ENCODE measurements at regions not wholly inside any gene's neighbourhood (a gene's known extent, or its start where the extent isn't known, plus 50 kb on each side); places are given as distances from the start of the nearest gene placed in this dataset.

- CTCF ChIA-PET: no interaction called here
- TF ChIP-seq CTCF (IDR thresholded peaks at IDR 0.05): no peak
Measured at GRCh38 chr10:29838539-29838938, 203.8 kb upstream of the SVIL start.

DNA sequence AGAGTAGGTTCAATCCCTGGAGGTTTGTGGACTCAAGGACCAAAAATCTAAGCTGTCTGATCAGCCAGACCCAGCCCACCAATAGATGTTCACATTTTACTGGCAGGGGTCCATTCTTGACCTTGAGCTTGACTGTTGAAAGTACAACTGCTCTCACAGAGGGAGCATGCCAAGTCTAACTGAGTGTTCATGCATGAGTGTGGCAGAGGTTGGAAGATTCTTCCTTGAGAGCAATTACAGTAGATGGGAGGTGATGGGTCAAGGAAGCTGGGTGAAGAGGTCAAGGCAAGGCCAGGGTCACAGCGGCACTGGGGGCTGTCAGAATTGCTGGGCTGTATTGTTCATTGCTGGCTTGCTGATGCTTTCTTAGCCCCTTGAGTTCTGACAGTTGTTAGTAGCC lies 202.8 kb upstream of the SVIL start:
- no peaks in the 10 kb centered on the region for H3K27me3 Mint-ChIP-seq
- no peak for TF ChIP-seq CTCF (IDR thresholded peaks at IDR 0.05)
- no peak for DNase-seq
- ChIA-PET CTCF (no interaction called here), POLR2A (no interaction called here)
- no peak overlapping the region for H3K27ac Mint-ChIP-seq
- no peaks in the 10 kb centered on the region for H3K4me1 Mint-ChIP-seq
- H3K36me3 Mint-ChIP-seq (ENCODE audit: low read depth): no peaks in the 10 kb centered on the region
- H3K9me3 Mint-ChIP-seq: no peaks in the 10 kb centered on the region
- ATAC-seq (ENCODE audit: low read depth): no peak
- intact Hi-C loops (cut with micrococcal nuclease): no loop called here
- H3K4me3 Mint-ChIP-seq: no peak overlapping the region

More at GRCh38 chr10:29838539-29838938, 203.8 kb upstream of the SVIL start:
- Mint-ChIP-seq H3K27me3 (no peaks in the 10 kb centered on the region), H3K27ac (no peak overlapping the region), H3K4me1 (no peaks in the 10 kb centered on the region), H3K4me3 (no peak overlapping the region), H3K9me3 (no peaks in the 10 kb centered on the region), H3K36me3 (ENCODE audit: low read depth) (no peaks in the 10 kb centered on the region)
- no peak for DNase-seq
- no peak for ATAC-seq (ENCODE audit: low read depth)
- intact Hi-C loops (cut with micrococcal nuclease): no loop called here
- POLR2A ChIA-PET: no interaction called here

GRCh38 chr10:29836396-29836795 lies 201.6 kb upstream of the SVIL start:
- no peak overlapping the region for H3K27ac Mint-ChIP-seq
- ChIA-PET CTCF (no interaction called here), POLR2A (no interaction called here)
- no peaks in the 10 kb centered on the region for H3K27me3 Mint-ChIP-seq
- ATAC-seq (ENCODE audit: low read depth) (no peak), DNase-seq (no peak)
- intact Hi-C loops (cut with micrococcal nuclease): no loop called here
- H3K4me1 Mint-ChIP-seq: no peaks in the 10 kb centered on the region
- H3K4me3 Mint-ChIP-seq: no peak overlapping the region
- no peak for TF ChIP-seq CTCF (IDR thresholded peaks at IDR 0.05)
- no peaks in the 10 kb centered on the region for H3K9me3 Mint-ChIP-seq
- H3K36me3 Mint-ChIP-seq (ENCODE audit: low read depth): no peaks in the 10 kb centered on the region

- ChIA-PET CTCF (no interaction called here), POLR2A (no interaction called here)
- no peaks in the 10 kb centered on the region for H3K36me3 Mint-ChIP-seq (ENCODE audit: low read depth)
- H3K4me1 Mint-ChIP-seq: no peaks in the 10 kb centered on the region
- intact Hi-C loops (cut with micrococcal nuclease): no loop called here
- no peak overlapping the region for H3K27ac Mint-ChIP-seq
- TF ChIP-seq CTCF (IDR thresholded peaks at IDR 0.05): no peak
- ATAC-seq (ENCODE audit: low read depth) (no peak), DNase-seq (no peak)
- H3K4me3 Mint-ChIP-seq: no peak overlapping the region
- H3K27me3 Mint-ChIP-seq: no peaks in the 10 kb centered on the region
- H3K9me3 Mint-ChIP-seq: no peaks in the 10 kb centered on the region
Measured at GRCh38 chr10:29835055-29835454, 200.3 kb upstream of the SVIL start.

DNA sequence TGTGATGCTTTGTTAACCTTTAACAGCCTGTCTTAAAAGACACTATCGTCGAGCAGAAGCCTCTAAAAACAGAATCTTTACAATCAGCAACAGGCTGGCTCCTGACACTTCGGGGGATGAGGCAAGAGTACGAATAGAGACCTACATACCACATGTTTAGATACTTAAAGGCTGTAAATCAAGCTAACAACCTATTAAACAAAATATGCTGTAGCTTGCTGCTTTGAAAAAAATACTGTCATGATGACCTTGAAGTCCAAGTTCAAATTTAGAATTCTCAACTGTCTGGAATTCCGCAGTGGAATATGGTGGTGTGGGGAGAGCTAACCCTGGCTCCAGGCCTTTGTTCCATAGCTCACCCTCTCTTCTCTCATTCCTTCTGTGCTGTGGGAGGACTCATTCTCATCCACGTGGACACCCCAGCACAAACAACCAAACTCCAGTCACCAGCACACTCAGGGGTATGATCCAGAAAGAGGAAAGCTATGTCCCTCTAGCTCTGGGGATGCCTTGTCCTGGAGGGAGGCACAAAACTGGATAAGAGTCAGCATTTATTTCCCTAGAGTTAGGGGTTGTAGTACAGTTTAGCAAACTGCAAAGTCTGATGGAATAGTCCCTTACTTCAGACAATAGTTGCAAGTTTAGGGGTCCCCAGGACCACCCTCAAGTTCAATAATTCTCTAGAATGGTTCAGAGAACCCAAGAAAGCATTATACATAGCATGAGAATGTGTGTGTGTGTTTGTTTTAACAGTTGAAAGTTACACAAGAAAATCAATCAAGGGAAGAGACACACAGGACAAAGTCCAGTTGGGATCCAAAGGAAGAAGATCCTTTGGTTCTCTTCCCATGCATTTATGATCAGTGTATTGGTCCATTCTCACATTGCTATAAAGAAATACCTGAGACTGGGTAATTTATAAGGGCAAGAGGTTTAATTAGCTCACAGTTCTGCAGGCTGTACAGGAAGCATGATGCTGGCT lies 196.1 kb upstream of the SVIL start:
- CTCF ChIA-PET: no interaction called here
- intact Hi-C loops (cut with micrococcal nuclease): no loop called here
- no peak for TF ChIP-seq CTCF (IDR thresholded peaks at IDR 0.05)

More for the DNA sequence above, 196.1 kb upstream of the SVIL start:
- DNase-seq (no peak), ATAC-seq (ENCODE audit: low read depth) (no peak)
- Mint-ChIP-seq H3K36me3 (ENCODE audit: low read depth) (no peaks in the 10 kb centered on the region), H3K9me3 (no peaks in the 10 kb centered on the region), H3K27ac (no peak overlapping the region), H3K4me3 (no peak overlapping the region), H3K4me1 (no peaks in the 10 kb centered on the region), H3K27me3 (no peaks in the 10 kb centered on the region)
- POLR2A ChIA-PET: no interaction called here
